GM19023 (cell line): ENCODE measurements at regions not wholly inside any gene's neighbourhood (a gene's known extent, or its start where the extent isn't known, plus 50 kb on each side); places are given as distances from the start of the nearest gene placed in this dataset.

ENCODE experiments used
- ATAC-seq: cut with Tn5 transposase; IDR thresholded peaks from one replicate; pipeline ENCODE4 v1.9.1; 2021; ENCODE audit warnings: mild to moderate bottlenecking, moderate library complexity; ENCODE audit not compliant: unreplicated experiment

DNA sequence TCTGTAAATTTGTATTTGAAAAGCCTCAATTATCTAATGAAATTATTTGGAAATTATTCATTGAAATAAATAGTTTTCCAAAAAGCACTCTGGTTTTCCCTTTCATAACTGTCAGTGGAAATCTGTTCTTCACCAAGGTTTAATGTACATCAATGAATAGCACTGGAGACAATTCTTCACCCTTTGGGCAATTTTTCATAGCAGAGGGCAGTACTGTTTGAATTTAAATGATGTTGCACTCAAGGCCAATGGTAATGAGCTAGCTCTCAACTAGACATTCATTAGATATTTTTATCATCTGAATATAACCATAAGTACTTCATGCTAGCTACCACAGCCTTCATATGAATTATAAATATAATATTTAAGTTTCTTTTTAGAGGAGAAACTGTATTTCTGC, 658.2 kb upstream of the CCDC54 start:
- no peak for ATAC-seq

DNA sequence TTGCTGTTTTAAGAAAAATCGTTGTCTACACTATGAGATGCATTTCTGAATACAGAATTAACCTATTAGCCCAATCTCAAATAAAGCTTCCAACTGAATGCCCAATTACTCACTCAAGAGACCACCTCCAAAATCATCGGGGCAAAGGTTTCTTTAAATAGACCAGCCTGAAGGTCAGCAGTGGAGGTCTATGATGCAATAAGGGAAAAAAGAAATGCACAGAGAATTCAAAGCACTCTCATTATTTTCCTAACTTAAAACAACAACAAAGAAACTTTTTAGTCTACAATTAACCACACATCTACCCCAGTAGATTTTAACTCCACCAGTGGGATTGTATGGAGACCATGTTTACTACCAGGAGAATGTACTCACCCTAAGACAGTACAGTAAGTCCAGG, 657.7 kb upstream of the CCDC54 start:
- no peak for ATAC-seq

- ATAC-seq, result no peak
Observed at GRCh38 chr3:106720510-106720909, 656.7 kb upstream of the CCDC54 start.

DNA sequence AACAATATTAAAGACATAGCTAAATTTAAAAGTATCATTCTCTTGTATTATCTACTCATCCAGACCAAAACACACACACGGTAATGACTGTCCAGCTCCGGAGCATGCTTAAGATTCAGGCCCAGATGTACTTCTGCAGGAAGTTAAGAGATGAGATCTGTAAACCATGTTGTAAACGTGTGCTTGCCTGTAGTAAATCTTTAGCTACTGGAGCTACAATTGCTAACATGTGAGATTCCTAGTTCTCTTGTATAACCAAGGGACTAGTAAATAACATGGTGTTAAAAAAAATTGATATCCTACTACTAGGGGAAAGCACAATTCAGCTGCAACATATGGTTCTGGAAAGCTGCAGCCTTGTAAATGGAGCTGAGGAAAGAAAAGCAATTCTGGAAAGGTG, 651.7 kb upstream of the CCDC54 start:
- no peak for ATAC-seq

DNA sequence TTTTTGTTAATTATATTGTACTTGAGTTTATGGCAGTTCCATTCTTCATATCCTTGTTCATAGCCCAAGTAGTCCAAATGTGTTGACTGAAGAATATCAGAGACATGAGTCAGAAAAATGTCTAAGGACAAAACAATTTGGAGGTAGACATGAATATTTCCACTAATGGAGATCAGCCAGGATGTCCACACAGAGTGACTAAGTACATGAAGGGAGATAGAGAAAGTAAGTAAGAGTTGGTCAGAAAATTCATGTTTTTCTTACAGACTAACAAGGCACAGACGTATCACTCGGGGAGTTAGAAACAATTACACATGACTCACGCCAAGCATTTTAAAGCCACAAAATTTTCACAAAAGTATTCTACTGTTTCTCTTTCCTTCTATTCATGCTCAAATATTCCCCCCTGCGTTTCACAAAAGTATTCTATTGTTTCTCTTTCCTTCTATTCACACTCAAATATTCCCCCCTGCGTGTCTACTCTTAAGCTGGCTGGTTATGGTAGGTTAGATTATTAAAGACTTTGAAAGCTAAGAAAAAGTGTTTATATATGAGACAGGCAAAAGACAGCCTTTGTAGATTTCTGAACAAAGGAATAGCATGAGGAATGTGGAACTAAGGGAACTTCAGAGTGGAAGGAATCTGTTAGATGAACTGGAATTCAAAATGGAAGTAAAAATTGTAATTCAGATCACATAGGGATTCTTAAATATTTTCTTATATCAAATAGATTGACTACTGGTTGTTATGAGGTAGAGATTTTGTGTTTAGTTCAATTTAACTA, 648.7 kb upstream of the CCDC54 start:
- ATAC-seq, result no peak

- ATAC-seq, result no peak
Observed at GRCh38 chr3:106729481-106729880, 647.8 kb upstream of the CCDC54 start.

GRCh38 chr3:106731230-106731629, 646.0 kb upstream of the CCDC54 start:
- no peak for ATAC-seq

DNA sequence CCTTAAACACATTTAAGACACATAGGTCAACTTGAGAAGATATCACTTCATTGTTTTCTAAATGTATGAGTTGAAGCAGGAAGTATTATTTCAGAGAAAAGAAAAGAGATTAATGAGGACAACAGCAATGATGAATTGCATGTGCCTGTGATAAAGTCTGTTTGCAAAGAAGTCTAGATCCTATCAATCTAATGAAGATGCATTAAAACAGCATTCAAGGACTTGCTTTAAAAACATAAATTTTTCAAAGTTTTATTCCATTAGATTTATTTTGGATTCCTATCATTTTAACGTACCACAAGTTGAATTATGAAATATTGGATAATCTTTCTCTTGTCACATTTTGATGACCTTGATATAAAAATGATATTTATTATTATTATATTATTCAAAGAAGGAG, 642.5 kb upstream of the CCDC54 start:
- no peak for ATAC-seq

DNA sequence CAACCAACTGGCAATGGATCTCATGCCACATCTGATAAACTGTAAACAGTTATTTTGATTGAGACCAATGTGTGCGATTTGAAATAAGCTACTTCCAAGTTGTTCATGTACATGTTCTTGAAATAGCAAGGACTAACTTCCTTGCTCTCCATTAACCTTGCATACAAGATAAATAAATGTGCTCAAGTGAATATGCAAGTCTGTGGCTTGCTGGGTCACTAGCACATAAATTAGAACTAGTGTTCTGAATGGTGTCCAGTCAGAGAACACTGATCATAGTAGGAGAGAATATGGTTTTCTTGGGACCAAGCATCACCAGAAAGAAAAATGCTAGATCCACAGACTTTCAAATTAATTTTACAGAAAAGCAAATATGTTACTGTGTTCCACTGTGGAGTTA, 640.0 kb upstream of the CCDC54 start:
- no peak for ATAC-seq

GRCh38 chr3:106740116-106740515, 637.1 kb upstream of the CCDC54 start:
- no peak for ATAC-seq

DNA sequence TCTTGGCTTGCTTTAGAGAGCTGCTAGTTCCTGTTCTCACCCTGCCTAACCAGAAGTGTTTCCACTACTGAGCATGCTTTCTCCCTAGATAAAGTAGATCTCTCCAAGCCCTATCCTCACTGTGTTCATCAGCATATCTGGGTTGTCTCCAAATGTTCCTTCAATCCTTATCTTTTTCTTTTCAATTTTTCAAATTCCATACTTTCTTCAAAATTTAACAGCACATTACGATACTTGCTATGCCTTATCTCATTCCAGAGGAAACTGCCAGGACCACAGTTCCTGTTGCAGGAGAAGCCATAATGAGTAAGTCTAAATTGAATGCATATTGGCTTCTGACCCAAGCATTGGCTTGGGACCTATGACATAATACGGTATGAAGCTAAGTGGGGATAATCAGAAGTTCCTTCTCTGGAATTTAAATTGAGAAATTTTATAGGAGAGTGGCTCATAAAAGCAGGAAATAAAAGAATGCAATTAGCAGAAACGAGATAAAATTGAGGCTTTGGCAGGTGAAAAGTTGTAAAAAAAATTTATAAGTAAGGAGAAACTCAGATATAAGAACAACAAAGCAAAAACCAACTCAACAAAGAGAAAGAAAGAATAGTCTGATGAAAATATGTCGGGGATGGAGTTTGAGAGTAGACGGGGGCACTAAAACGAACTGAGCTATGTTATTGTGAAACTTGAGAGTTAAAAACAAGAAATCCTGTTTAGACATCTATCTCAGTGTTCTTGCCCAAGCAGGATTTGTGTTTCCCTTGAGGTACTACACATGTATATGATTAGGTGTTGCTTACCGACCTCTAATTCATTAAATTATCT, 631.7 kb upstream of the CCDC54 start:
- ATAC-seq, result no peak

GRCh38 chr3:106746286-106746685, 631.0 kb upstream of the CCDC54 start:
- no peak for ATAC-seq

- ATAC-seq, result no peak
Observed at GRCh38 chr3:106748472-106749262, 628.6 kb upstream of the CCDC54 start.

- no peak for ATAC-seq
Observed at GRCh38 chr3:106750092-106750491, 627.1 kb upstream of the CCDC54 start.

GRCh38 chr3:106755336-106755735, 621.9 kb upstream of the CCDC54 start:
- no peak for ATAC-seq

- ATAC-seq, result no peak
Observed at GRCh38 chr3:106756901-106757300, 620.3 kb upstream of the CCDC54 start.

- ATAC-seq, result no peak
Observed at GRCh38 chr3:106758459-106758858, 618.8 kb upstream of the CCDC54 start.

DNA sequence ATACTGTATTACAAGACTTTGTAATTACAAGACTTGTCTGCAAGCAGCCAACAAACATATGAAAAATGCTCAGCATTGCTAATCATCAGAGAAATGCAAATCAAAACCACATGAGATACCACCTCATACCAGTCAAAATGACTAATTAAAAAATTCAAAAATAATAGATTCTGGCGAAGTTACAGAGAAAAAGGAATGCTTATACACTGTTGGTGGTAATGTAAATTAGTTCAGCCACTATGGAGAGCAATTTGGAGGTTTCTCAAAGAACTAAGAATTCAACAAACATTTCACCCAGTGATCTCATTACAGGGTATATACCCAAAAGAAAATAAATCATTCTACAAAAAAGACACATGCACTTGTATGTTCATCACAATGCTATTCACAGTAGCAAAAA, 617.5 kb upstream of the CCDC54 start:
- no peak for ATAC-seq

GRCh38 chr3:106765342-106765741, 611.9 kb upstream of the CCDC54 start:
- no peak for ATAC-seq

GRCh38 chr3:106768941-106769480, 608.2 kb upstream of the CCDC54 start:
- no peak for ATAC-seq

DNA sequence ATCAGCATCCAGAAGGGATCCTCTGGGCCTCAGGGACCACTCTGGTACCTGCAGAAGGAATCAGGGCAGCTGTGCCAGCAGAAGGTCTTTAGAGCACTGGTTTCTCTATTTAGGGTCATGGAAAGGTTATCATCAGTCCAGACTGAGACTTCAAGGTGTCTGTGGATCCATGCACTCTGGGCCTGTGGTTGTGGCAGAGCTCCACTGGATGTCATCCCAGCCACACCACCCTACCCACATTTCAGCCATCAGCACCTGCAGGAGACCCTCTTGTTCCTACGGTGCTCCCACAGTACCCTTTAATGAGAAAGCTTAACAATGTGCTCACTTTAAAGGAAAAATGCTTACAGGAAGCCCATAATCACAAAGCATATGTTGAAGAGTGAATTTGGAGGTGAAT, 603.4 kb upstream of the CCDC54 start:
- ATAC-seq, result no peak
